ENCODE measurements at regions not wholly inside any gene's neighbourhood (a gene's known extent, or its start where the extent isn't known, plus 50 kb on each side); places are given as distances from the start of the nearest gene placed in this dataset.

DNA sequence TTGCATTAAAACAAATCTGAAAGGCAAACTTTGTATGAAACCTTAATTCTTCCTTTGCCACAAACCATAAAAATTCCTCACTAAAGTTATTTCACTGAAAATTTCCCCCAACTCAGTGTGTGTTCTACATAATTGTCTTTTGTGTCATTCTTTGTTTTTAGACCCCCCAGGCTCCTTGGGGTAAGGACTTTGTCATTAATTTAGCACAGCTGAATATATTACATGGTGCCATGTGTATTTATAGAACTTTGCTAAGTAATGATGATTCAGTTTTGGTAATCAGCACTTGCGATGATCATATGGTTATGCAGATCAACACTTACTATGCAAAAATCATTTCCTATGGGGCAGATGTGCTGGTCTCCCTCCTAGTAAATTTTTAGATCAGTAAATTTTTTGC lies 712.1 kb upstream of the MEF2C start:
- TF ChIP-seq EZH2 (IDR thresholded peaks at IDR 0.05; ENCODE audit: low read length, unreplicated experiment) (no peak), CTCF (conservative IDR thresholded peaks at IDR 0.05; ENCODE audit: low read depth, low read length) (no peak)

All from PC-3 (cell line).